ENCODE measurements at regions not wholly inside any gene's neighbourhood (a gene's known extent, or its start where the extent isn't known, plus 50 kb on each side); places are given as distances from the start of the nearest gene placed in this dataset.

DNA sequence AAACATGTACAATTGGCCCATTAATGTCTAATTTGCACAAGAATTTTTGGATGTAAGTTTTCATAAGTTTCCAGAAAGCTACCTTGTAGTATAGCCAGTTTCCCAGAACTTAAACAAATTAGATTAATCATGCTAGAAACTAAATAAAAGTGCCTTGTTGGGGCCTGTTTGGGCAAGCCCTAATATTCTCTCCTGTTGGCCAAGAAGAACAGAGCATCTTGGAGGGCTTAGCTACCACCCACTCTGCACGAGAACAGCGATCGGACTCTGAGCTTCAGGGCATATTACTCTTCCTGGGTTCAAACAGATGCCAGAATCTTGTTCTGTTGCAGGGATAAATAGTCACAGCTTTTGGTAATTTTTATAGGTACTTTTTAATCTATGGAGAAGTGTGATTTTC is 88.2 kb downstream of the GAS1 start:
- TF ChIP-seq, protein P1, sequence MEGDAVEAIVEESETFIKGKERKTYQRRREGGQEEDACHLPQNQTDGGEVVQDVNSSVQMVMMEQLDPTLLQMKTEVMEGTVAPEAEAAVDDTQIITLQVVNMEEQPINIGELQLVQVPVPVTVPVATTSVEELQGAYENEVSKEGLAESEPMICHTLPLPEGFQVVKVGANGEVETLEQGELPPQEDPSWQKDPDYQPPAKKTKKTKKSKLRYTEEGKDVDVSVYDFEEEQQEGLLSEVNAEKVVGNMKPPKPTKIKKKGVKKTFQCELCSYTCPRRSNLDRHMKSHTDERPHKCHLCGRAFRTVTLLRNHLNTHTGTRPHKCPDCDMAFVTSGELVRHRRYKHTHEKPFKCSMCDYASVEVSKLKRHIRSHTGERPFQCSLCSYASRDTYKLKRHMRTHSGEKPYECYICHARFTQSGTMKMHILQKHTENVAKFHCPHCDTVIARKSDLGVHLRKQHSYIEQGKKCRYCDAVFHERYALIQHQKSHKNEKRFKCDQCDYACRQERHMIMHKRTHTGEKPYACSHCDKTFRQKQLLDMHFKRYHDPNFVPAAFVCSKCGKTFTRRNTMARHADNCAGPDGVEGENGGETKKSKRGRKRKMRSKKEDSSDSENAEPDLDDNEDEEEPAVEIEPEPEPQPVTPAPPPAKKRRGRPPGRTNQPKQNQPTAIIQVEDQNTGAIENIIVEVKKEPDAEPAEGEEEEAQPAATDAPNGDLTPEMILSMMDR (IDR thresholded peaks at IDR 0.05): no peak
- no peak for ATAC-seq (ENCODE audit: low read depth)
- no peak for DNase-seq
- Mint-ChIP-seq H3K4me1 (no peaks in the 10 kb centered on the region), H3K36me3 (ENCODE audit: low read depth) (no peaks in the 10 kb centered on the region), H3K27me3 (no peaks in the 10 kb centered on the region), H3K4me3 (no peak overlapping the region), H3K27ac (no peak overlapping the region), H3K9me3 (peaks cover 2% of the 10 kb centered on the region)
- POLR2A ChIA-PET: no interaction called here
- intact Hi-C loops (cut with micrococcal nuclease): no loop called here
- CTCF ChIA-PET: no interaction called here

DNA sequence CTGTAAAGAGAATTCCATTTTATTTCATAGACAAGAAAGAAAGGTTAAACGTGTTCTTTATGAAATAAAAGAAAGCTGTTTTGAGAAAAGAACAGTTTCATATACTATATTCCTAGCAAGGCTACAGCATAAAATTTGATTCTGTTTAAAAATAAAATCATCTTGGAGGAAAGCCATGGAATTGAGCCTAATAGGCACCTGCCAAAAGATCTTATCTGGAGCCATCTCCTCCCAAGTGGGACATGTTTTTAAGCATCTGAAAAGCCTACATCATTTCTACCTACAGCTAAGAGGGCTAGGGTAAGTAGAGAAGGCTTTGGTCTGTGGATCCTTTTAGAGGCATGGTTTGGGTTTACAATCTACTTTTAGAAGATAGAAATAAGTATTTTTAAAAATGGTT is 89.3 kb downstream of the GAS1 start:
- no peak for ATAC-seq (ENCODE audit: low read depth)
- no peaks in the 10 kb centered on the region for H3K27me3 Mint-ChIP-seq
- H3K9me3 Mint-ChIP-seq: peaks cover 2% of the 10 kb centered on the region
- POLR2A ChIA-PET: no interaction called here
- TF ChIP-seq, protein P1 (IDR thresholded peaks at IDR 0.05): no peak
- H3K27ac Mint-ChIP-seq: no peak overlapping the region
- H3K4me1 Mint-ChIP-seq: no peaks in the 10 kb centered on the region
- no peaks in the 10 kb centered on the region for H3K36me3 Mint-ChIP-seq (ENCODE audit: low read depth)
- intact Hi-C loops (cut with micrococcal nuclease): no loop called here
- H3K4me3 Mint-ChIP-seq: no peak overlapping the region
- no peak for DNase-seq
- CTCF ChIA-PET: no interaction called here

DNA sequence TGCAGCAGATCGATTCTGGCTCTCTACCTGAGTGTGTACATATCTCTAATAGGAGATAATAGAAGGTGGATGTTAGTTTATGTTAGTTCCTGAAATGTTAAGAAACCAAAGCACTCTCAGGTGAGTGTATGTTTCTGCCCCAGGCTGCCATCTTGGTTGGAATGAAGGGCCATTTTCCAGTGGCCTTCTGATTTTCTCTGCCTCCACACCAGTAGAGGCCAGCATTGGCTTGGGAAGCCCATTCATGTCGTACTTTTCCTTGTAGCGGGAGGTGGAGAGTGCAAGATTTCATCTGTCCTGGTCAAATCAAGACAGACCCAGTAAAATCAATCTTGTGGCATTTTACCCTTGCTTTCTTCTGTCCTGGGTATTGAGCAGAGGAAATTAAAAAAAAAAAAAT is 91.0 kb downstream of the GAS1 start:
- Mint-ChIP-seq H3K4me1 (no peaks in the 10 kb centered on the region), H3K36me3 (ENCODE audit: low read depth) (no peaks in the 10 kb centered on the region), H3K4me3 (no peak overlapping the region), H3K27me3 (no peaks in the 10 kb centered on the region), H3K27ac (no peak overlapping the region), H3K9me3 (peaks cover 8% of the 10 kb centered on the region)
- POLR2A ChIA-PET: no interaction called here
- no peak for DNase-seq
- CTCF ChIA-PET: no interaction called here
- no peak for ATAC-seq (ENCODE audit: low read depth)
- TF ChIP-seq, protein P1 (IDR thresholded peaks at IDR 0.05): no peak
- intact Hi-C loops (cut with micrococcal nuclease): no loop called here

DNA sequence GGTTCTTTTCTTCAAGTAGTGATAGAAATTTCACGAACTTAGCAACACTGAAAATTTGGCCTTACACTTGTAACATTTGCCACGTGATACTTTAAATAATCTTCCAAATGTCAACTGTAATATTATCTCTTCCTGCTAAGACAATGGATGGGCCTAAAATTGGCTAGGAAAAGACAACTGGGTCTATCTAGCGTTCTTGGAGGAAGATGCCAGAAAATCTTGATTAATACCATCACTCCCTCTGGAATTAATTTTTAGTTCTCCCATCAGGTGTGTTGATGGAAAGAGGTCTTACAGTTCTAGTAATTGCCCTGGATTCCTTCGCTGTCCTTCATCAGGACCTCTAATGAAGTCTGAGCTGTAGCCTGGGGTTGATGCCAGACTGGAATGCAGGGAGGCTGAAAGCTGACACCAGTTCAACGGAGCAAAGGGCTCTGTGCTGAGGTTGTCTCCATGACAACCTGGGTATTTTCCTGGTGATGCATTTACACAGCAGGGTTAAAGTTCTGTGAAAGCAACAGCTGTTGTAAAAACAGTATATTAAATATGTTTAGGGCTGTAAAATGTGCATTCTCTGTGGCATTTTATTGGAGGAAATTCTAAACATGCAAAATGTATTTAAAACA is 92.3 kb downstream of the GAS1 start:
- Mint-ChIP-seq H3K4me1 (no peaks in the 10 kb centered on the region), H3K27ac (no peak overlapping the region), H3K27me3 (no peaks in the 10 kb centered on the region), H3K9me3 (peaks cover 6% of the 10 kb centered on the region), H3K36me3 (ENCODE audit: low read depth) (no peaks in the 10 kb centered on the region), H3K4me3 (no peak overlapping the region)
- ChIA-PET CTCF (no interaction called here), POLR2A (no interaction called here)
- intact Hi-C loops (cut with micrococcal nuclease): no loop called here
- ATAC-seq (ENCODE audit: low read depth): no peak
- TF ChIP-seq, protein P1 (IDR thresholded peaks at IDR 0.05): no peak
- DNase-seq: no peak

DNA sequence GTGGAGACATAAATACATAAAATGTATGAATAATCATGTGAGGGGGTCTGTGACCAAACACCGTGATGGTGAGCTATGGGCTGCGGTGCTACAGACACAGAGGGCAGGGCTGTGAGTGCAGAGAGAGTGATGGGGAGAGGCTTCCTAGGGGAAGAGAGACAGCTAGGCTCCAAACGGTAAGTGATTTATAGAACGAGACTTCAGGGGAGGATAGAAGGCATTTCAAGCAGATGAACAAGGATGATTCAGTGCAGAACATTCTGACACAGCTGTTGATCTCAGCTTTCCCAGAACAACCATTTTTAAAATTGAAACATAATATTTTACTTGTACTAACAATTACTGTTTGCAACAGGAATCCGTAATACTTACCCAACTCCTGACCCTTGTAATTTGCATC is 100.7 kb downstream of the GAS1 start:
- DNase-seq (no peak), ATAC-seq (ENCODE audit: low read depth) (no peak)
- ChIA-PET CTCF (no interaction called here), POLR2A (no interaction called here)
- Mint-ChIP-seq H3K9me3 (peaks cover 2% of the 10 kb centered on the region), H3K4me3 (no peak overlapping the region), H3K27ac (no peak overlapping the region), H3K4me1 (no peaks in the 10 kb centered on the region), H3K27me3 (no peaks in the 10 kb centered on the region), H3K36me3 (ENCODE audit: low read depth) (no peaks in the 10 kb centered on the region)
- TF ChIP-seq, protein P1 (IDR thresholded peaks at IDR 0.05): no peak
- intact Hi-C loops (cut with micrococcal nuclease): no loop called here
